ENCODE measurements at regions not wholly inside any gene's neighbourhood (a gene's known extent, or its start where the extent isn't known, plus 50 kb on each side); places are given as distances from the start of the nearest gene placed in this dataset.

- TF ChIP-seq POLR2A (IDR thresholded peaks at IDR 0.05), result no peak
- TF ChIP-seq, protein P1, sequence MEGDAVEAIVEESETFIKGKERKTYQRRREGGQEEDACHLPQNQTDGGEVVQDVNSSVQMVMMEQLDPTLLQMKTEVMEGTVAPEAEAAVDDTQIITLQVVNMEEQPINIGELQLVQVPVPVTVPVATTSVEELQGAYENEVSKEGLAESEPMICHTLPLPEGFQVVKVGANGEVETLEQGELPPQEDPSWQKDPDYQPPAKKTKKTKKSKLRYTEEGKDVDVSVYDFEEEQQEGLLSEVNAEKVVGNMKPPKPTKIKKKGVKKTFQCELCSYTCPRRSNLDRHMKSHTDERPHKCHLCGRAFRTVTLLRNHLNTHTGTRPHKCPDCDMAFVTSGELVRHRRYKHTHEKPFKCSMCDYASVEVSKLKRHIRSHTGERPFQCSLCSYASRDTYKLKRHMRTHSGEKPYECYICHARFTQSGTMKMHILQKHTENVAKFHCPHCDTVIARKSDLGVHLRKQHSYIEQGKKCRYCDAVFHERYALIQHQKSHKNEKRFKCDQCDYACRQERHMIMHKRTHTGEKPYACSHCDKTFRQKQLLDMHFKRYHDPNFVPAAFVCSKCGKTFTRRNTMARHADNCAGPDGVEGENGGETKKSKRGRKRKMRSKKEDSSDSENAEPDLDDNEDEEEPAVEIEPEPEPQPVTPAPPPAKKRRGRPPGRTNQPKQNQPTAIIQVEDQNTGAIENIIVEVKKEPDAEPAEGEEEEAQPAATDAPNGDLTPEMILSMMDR (IDR thresholded peaks at IDR 0.05), result no peak
- no peak for TF ChIP-seq POLR2AphosphoS5 (IDR thresholded peaks at IDR 0.05)
- no peak for TF ChIP-seq EP300 (IDR thresholded peaks at IDR 0.05)
Observed at GRCh38 chr13:90395846-90396245, 951.6 kb upstream of the MIR17HG start.

All from sigmoid colon (tissue), 4 donors.